H9 (cell line): ENCODE measurements at regions not wholly inside any gene's neighbourhood (a gene's known extent, or its start where the extent isn't known, plus 50 kb on each side); places are given as distances from the start of the nearest gene placed in this dataset.
"Not testable (repeated sequence)": the region's sequence is repeated elsewhere in the genome, so short reads cannot be mapped to it uniquely, and the experiment has no call there.

Experiments used
- DNase-seq: peaks from one replicate; pipeline ENCODE4 v3.0.0-alpha.2; 2017
- H2AFZ ChIP-seq: one replicate; pipeline ENCODE4 v1.6.1; 2013; ENCODE audit warnings: mild to moderate bottlenecking, low read length, control low read depth, moderate library complexity
- H2AK5ac ChIP-seq: 2 replicates; pipeline ENCODE4 v1.6.1; 2013; ENCODE audit warnings: low read length, control low read depth, mixed read lengths; ENCODE audit not compliant: insufficient read length
- H2BK120ac ChIP-seq: one replicate; pipeline ENCODE4 v1.6.1; 2013; ENCODE audit warnings: low read depth, mild to moderate bottlenecking, low read length, control low read depth, inconsistent platforms; ENCODE audit not compliant: poor library complexity, severe bottlenecking
- H2BK12ac ChIP-seq: 2 replicates; pipeline ENCODE4 v1.6.1; 2013; ENCODE audit warnings: low read length, control low read depth, mixed read lengths, low read depth; ENCODE audit not compliant: insufficient read length
- H2BK15ac ChIP-seq: 2 replicates; pipeline ENCODE4 v1.6.1; 2013; ENCODE audit warnings: low read depth, low read length, control low read depth
- H2BK20ac ChIP-seq: one replicate; pipeline ENCODE4 v1.6.1; 2013; ENCODE audit warnings: low read depth, mild to moderate bottlenecking, low read length, control low read depth, inconsistent platforms; ENCODE audit not compliant: poor library complexity, severe bottlenecking
- H2BK5ac ChIP-seq: 2 replicates; pipeline ENCODE4 v1.6.1; 2013; ENCODE audit warnings: low read length, control low read depth, mixed read lengths; ENCODE audit not compliant: insufficient read length
- H3K14ac ChIP-seq: 2 replicates; pipeline ENCODE4 v1.6.1; 2013; ENCODE audit warnings: low read length, control low read depth; ENCODE audit not compliant: insufficient read depth
- H3K18ac ChIP-seq: 2 replicates; pipeline ENCODE4 v1.6.1; 2013; ENCODE audit warnings: low read depth, mild to moderate bottlenecking, mixed read lengths, low read length, control low read depth; ENCODE audit not compliant: insufficient read length
- H3K23ac ChIP-seq: 2 replicates; pipeline ENCODE4 v1.6.1; 2013; ENCODE audit warnings: low read length, control low read depth, mixed read lengths, low read depth; ENCODE audit not compliant: insufficient read length
- H3K23me2 ChIP-seq: 2 replicates; pipeline ENCODE4 v1.6.1; 2013; ENCODE audit warnings: low read depth, mild to moderate bottlenecking, mixed read lengths, low read length, control low read depth; ENCODE audit not compliant: insufficient read length, poor library complexity, severe bottlenecking
- H3K27ac ChIP-seq: 2 replicates; pipeline ENCODE4 v1.5.1; 2013; ENCODE audit warnings: low read length, control low read depth, mixed read lengths, low read depth; ENCODE audit not compliant: insufficient read length
- H3K27me3 ChIP-seq: 2 replicates; pipeline ENCODE4 v1.6.1; 2013; ENCODE audit warnings: low read length, control low read depth, inconsistent platforms; ENCODE audit not compliant: insufficient read depth
- H3K4ac ChIP-seq: 2 replicates; pipeline ENCODE4 v1.6.1; 2013; ENCODE audit warnings: low read depth, mild to moderate bottlenecking, control low read depth, inconsistent platforms, low read length, moderate library complexity
- H3K4me1 ChIP-seq: 2 replicates; pipeline ENCODE4 v1.6.1; 2013; ENCODE audit warnings: low read length, control low read depth, inconsistent platforms; ENCODE audit not compliant: insufficient read depth
- H3K4me2 ChIP-seq: 2 replicates; pipeline ENCODE4 v1.6.1; 2013; ENCODE audit warnings: low read length, control low read depth, mixed read lengths; ENCODE audit not compliant: insufficient read length, insufficient read depth
- H3K56ac ChIP-seq: 2 replicates; pipeline ENCODE4 v1.6.1; 2013; ENCODE audit warnings: low read depth, mild to moderate bottlenecking, mixed read lengths, low read length, control low read depth; ENCODE audit not compliant: insufficient read length
- H3K79me1 ChIP-seq: 2 replicates; pipeline ENCODE4 v1.6.1; 2013; ENCODE audit warnings: low read depth, mild to moderate bottlenecking, moderate library complexity, low read length, control low read depth, inconsistent platforms; ENCODE audit not compliant: insufficient read depth, poor library complexity, severe bottlenecking
- H3K79me2 ChIP-seq: 2 replicates; pipeline ENCODE4 v1.6.1; 2013; ENCODE audit warnings: low read length, control low read depth, inconsistent platforms; ENCODE audit not compliant: insufficient read depth
- H3K9ac ChIP-seq: 2 replicates; pipeline ENCODE4 v1.6.1; 2013; ENCODE audit warnings: low read length, control low read depth, mixed read lengths; ENCODE audit not compliant: insufficient read length; ENCODE audit errors: extremely low read depth
- H3K9me3 ChIP-seq: one replicate; pipeline ENCODE4 v1.6.1; 2013; ENCODE audit warnings: low read depth, low read length, inconsistent platforms; ENCODE audit not compliant: control insufficient read depth
- H3T11ph ChIP-seq: one replicate; pipeline ENCODE4 v1.6.1; 2013; ENCODE audit warnings: mild to moderate bottlenecking, low read length, control low read depth, inconsistent platforms
- H4K20me1 ChIP-seq: one replicate; pipeline ENCODE4 v1.6.1; 2013; ENCODE audit not compliant: control insufficient read depth, insufficient read length, insufficient read depth
- H4K5ac ChIP-seq: 2 replicates; pipeline ENCODE4 v1.6.1; 2013; ENCODE audit warnings: low read depth, mild to moderate bottlenecking, mixed read lengths, low read length, control low read depth; ENCODE audit not compliant: insufficient read length
- H4K8ac ChIP-seq: replicated peaks from 2 replicates; pipeline ENCODE4 v1.6.1; 2013; ENCODE audit warnings: low read length, control low read depth, mixed read lengths, low read depth; ENCODE audit not compliant: insufficient read length
- H4K91ac ChIP-seq: 2 replicates; pipeline ENCODE4 v1.6.1; 2013; ENCODE audit warnings: low read depth, mild to moderate bottlenecking, moderate library complexity, mixed read lengths, low read length, control low read depth; ENCODE audit not compliant: insufficient read length
- H3K27ac Mint-ChIP-seq, 3 experiments: 2 replicates in 2 of 3; 3 replicates in 1 of 3; pipeline ENCODE4 v1.8.0; 2020 to 2021; ENCODE audit warnings: mixed read lengths in 3 of 3, mild to moderate bottlenecking in 1 of 3, moderate library complexity in 1 of 3
- H3K27me3 Mint-ChIP-seq: 2 replicates; pipeline ENCODE4 v1.8.0; 2021; ENCODE audit warnings: low read depth, mild to moderate bottlenecking, moderate library complexity, mixed read lengths
- H3K36me3 Mint-ChIP-seq, 3 experiments: 2 replicates in 2 of 3; 3 replicates in 1 of 3; pipeline ENCODE4 v1.8.0; 2020 to 2021; ENCODE audit warnings: low read depth in 3 of 3, mixed read lengths in 3 of 3; ENCODE audit not compliant: insufficient read depth in 1 of 3
- H3K4me1 Mint-ChIP-seq, 2 experiments: 2 replicates each; pipeline ENCODE4 v1.8.0; 2020; ENCODE audit warnings: mixed read lengths in 2 of 2
- H3K4me3 Mint-ChIP-seq, 2 experiments: 2 replicates in 1 of 2; 3 replicates in 1 of 2; pipeline ENCODE4 v1.8.0; 2020 to 2021; ENCODE audit warnings: mild to moderate bottlenecking in 2 of 2, mixed read lengths in 2 of 2, moderate library complexity in 1 of 2
- H3K9me3 Mint-ChIP-seq, 2 experiments: 2 replicates in 1 of 2; 3 replicates in 1 of 2; pipeline ENCODE4 v1.8.0; 2020; ENCODE audit warnings: mild to moderate bottlenecking in 2 of 2, mixed read lengths in 2 of 2, moderate library complexity in 1 of 2
- WGBS: extraction: QIAGEN DNeasy Blood & Tissue Kit; methylation state at CpG from one replicate; pipeline ENCODE4 v1.1.7; 2013; ENCODE audit warnings: missing lambda C conversion rate, low lambda C conversion rate, mixed read lengths; ENCODE audit not compliant: insufficient read length; ENCODE audit errors: extremely low coverage; 5-methylcytosine and 5-hydroxymethylcytosine counted together

- not testable (repeated sequence) for H3K36me3 Mint-ChIP-seq, H2BK12ac ChIP-seq, H3K18ac ChIP-seq, H4K20me1 ChIP-seq, H3K9ac ChIP-seq, H3K4me3 Mint-ChIP-seq, H3T11ph ChIP-seq, H3K56ac ChIP-seq, H2AFZ ChIP-seq, H3K27ac Mint-ChIP-seq, H3K27ac ChIP-seq, H4K8ac ChIP-seq, H3K4me1 ChIP-seq, H2BK20ac ChIP-seq, H4K91ac ChIP-seq, H3K4ac ChIP-seq, H2BK120ac ChIP-seq, H3K14ac ChIP-seq, H3K23me2 ChIP-seq, H3K79me1 ChIP-seq, H2AK5ac ChIP-seq, DNase-seq, H4K5ac ChIP-seq, H3K79me2 ChIP-seq, H3K9me3 ChIP-seq, H2BK5ac ChIP-seq, H3K4me2 ChIP-seq, H2BK15ac ChIP-seq, H3K23ac ChIP-seq, H3K27me3 ChIP-seq, H3K27me3 Mint-ChIP-seq, H3K9me3 Mint-ChIP-seq
- WGBS, result no CpG with 5 or more reads among the region's 1 CpG
- H3K4me1 Mint-ChIP-seq, result peaks cover 12 to 21% of the 10 kb centered on the region in 2 experiments
Observed at GRCh38 chr21:28837426-28837825, 155.3 kb downstream of the LTN1 start.

DNA sequence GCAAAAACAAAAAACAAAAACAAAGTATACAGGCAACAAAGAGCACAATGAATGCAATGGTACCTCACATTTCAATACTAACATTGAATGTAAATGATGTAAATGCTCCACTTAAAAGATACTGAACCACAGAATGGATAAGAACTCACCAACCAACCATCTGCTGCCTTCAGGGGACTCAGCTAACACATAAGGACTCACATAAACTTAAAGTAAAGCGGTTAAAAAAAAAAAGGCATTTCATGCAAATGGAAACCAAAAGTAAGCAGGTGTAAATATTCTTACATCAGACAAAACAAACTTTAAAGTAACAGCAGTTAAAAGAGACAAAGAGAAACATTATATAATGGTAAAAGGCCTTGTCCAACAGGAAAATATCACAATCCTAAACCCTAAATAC, 156.1 kb downstream of the LTN1 start:
- not testable (repeated sequence) for H4K91ac ChIP-seq, H3T11ph ChIP-seq, H3K23ac ChIP-seq, H3K9ac ChIP-seq, H3K9me3 ChIP-seq, H2BK15ac ChIP-seq, H3K56ac ChIP-seq, H3K27ac Mint-ChIP-seq, H3K14ac ChIP-seq, H3K4me2 ChIP-seq, H2AFZ ChIP-seq, H3K27ac ChIP-seq, H3K4me1 ChIP-seq, H3K36me3 Mint-ChIP-seq, H4K5ac ChIP-seq, H2BK5ac ChIP-seq, H3K79me1 ChIP-seq, H3K27me3 ChIP-seq, H2AK5ac ChIP-seq, H2BK120ac ChIP-seq, H2BK12ac ChIP-seq, H4K20me1 ChIP-seq, H3K4me3 Mint-ChIP-seq, H3K9me3 Mint-ChIP-seq, H3K27me3 Mint-ChIP-seq, H3K4ac ChIP-seq, H3K79me2 ChIP-seq, H3K23me2 ChIP-seq, H4K8ac ChIP-seq, DNase-seq, H3K18ac ChIP-seq, H2BK20ac ChIP-seq
- peaks cover 12 to 21% of the 10 kb centered on the region in 2 experiments for H3K4me1 Mint-ChIP-seq
- no CpG with 5 or more reads among the region's 1 CpG for WGBS
